Natural killer cell (primary cell): ENCODE measurements at regions not wholly inside any gene's neighbourhood (a gene's known extent, or its start where the extent isn't known, plus 50 kb on each side); places are given as distances from the start of the nearest gene placed in this dataset.

Experiments used
- ATAC-seq, 3 donors: fragments of 150-1000 bp in 2 of 3; fragments of 200-7000 bp in 1 of 3; cut with Tn5 transposase; 1 replicate in 1 of 3; 2 replicates in 2 of 3; pipeline ENCODE4 v1.10.0; 2021; ENCODE audit warnings: mild to moderate bottlenecking in 2 of 3, moderate library complexity in 2 of 3
- DNase-seq, 2 donors: peaks; one replicate each; pipeline versions ENCODE4 v3.0.0 to v3.0.0-alpha.2; 2013 to 2021; ENCODE audit warnings: mixed read lengths in 1 of 2
- H3K27ac ChIP-seq: one replicate; pipeline ENCODE4 v1.5.1; 2013; ENCODE audit warnings: mild to moderate bottlenecking, low read length
- H3K27me3 ChIP-seq: one replicate; pipeline ENCODE4 v1.6.1; 2013; ENCODE audit warnings: low read length; ENCODE audit not compliant: control insufficient read depth, insufficient read depth
- H3K36me3 ChIP-seq: one replicate; pipeline ENCODE4 v1.6.1; 2013; ENCODE audit warnings: low read length; ENCODE audit not compliant: control insufficient read depth, insufficient read depth
- H3K4me1 ChIP-seq: one replicate; pipeline ENCODE4 v1.6.1; 2013; ENCODE audit warnings: low read length; ENCODE audit not compliant: control insufficient read depth, insufficient read depth
- H3K4me3 ChIP-seq: one replicate; pipeline ENCODE4 v1.5.1; 2013; ENCODE audit warnings: low read length
- H3K9me3 ChIP-seq: one replicate; pipeline ENCODE4 v1.6.1; 2013; ENCODE audit warnings: low read length; ENCODE audit not compliant: control insufficient read depth, insufficient read depth
- H3K27ac Mint-ChIP-seq, 2 donors: one replicate each; pipeline ENCODE4 v1.8.0; 2022; ENCODE audit warnings: mild to moderate bottlenecking in 2 of 2, mixed read lengths in 2 of 2, moderate library complexity in 1 of 2
- H3K27me3 Mint-ChIP-seq, 2 donors: one replicate each; pipeline ENCODE4 v1.8.0; 2022; ENCODE audit warnings: low read depth in 2 of 2, mixed read lengths in 2 of 2
- H3K36me3 Mint-ChIP-seq: one replicate; pipeline ENCODE4 v1.8.0; 2022; ENCODE audit warnings: mixed read lengths
- H3K4me1 Mint-ChIP-seq, 2 donors: one replicate each; pipeline ENCODE4 v1.8.0; 2022; ENCODE audit warnings: mixed read lengths in 2 of 2
- H3K4me3 Mint-ChIP-seq: one replicate; pipeline ENCODE4 v1.8.0; 2022; ENCODE audit warnings: mild to moderate bottlenecking, moderate library complexity, mixed read lengths
- H3K9me3 Mint-ChIP-seq, 2 donors: one replicate each; pipeline ENCODE4 v1.8.0; 2022; ENCODE audit warnings: mixed read lengths in 2 of 2
- CTCF ChIP-seq: fragments of 200-600 bp; IDR thresholded peaks from one replicate; pipeline ENCODE4 v1.8.0; 2022; ENCODE audit warnings: antibody characterized with exemption
- WGBS: methylation state at CpG from one replicate; pipeline ENCODE4 v1.1.7; 2013; ENCODE audit warnings: missing lambda C conversion rate; ENCODE audit not compliant: insufficient coverage; 5-methylcytosine and 5-hydroxymethylcytosine counted together
- intact Hi-C: fragments of 100-400 bp; cut with micrococcal nuclease; formaldehyde crosslinking; loops from one replicate; pipeline ENCODE4 v1.14.2; 2022

DNA sequence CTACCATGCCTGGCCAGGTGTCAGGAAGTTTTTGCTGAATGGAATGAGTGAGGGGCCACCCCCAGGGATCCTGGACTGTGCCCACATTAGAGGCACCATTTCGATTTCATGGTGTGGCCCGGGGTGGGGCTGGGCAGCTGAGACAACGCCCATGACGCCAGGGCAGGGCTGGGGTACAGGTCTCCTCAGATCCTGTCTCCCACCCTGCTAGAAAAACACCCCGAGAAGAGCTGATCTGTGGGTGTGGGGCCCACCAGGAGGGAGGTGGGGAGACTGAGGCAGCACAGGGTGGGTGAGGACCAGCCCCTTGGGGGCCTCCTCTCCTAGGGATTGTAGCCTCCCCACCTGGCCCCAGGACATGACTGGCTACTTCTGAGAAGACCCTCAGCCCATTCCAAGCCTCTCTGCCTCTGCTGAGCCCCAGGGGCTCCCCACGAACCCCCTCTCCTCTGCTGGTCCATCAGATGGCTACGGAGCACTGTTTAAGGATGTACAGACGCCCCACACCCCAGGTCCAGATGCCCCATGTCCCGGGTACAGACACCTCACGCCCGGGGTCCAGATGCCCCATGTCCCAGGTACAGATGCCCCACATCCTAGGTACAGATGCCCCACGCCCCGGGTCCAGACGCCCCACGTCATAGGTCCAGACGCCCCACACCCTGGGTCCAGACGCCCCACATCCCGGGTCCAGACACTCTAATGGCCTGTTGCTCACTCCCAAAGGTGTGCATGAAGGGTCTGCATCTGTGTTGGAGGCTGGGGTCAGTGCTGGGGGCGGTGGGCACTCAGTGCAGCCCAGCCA, 99.4 kb downstream of the MICALL2 start:
- no peak for DNase-seq
- Mint-ChIP-seq H3K36me3 (no peaks in the 10 kb centered on the region), H3K27ac (no peak overlapping the region), H3K4me3 (no peak overlapping the region), H3K4me1 (no peaks in the 10 kb centered on the region), H3K27me3 (peaks cover 0 to 3% of the 10 kb centered on the region in 2 donors), H3K9me3 (no peaks in the 10 kb centered on the region)
- no peak overlapping the region for H3K4me3 ChIP-seq
- H3K27ac ChIP-seq, result no peak overlapping the region
- no peaks in the 10 kb centered on the region for H3K4me1 ChIP-seq
- no peak for ATAC-seq
- H3K36me3 ChIP-seq, result no peaks in the 10 kb centered on the region
- no peaks in the 10 kb centered on the region for H3K9me3 ChIP-seq
- TF ChIP-seq CTCF, result no peak
- WGBS, result 88% methylated on average over 19 of the region's 19 CpGs
- H3K27me3 ChIP-seq, result no peaks in the 10 kb centered on the region
- intact Hi-C loops, result no loop called here

DNA sequence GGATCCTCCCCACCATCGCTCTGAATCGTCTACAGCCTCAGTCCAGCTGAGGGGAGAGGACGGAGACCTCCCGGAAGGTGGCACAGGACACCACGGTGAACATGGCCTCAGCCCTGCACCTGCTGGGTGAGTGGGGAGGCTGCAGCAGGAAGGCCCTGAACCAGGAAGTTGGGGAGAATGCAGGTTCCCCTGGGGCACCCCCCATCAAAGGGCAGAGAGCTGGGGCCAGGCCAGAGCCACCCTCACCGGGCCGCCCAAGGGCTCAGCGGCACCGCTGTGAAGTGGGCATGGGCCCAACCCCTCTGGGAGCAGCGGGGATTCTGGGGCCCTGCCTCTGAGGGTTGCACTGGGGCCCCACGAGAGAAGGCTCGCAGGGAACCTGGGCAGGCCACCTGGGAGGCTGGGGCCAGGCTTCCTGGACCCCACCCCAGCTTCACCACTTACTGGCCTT, 98.7 kb downstream of the MICALL2 start:
- Mint-ChIP-seq H3K27ac (no peak overlapping the region), H3K4me3 (no peak overlapping the region), H3K27me3 (peaks cover 0 to 3% of the 10 kb centered on the region in 2 donors), H3K4me1 (no peaks in the 10 kb centered on the region), H3K36me3 (no peaks in the 10 kb centered on the region), H3K9me3 (no peaks in the 10 kb centered on the region)
- intact Hi-C loops, result no loop called here
- TF ChIP-seq CTCF, result no peak
- 87% methylated on average over 12 of the region's 12 CpGs for WGBS
- H3K27me3 ChIP-seq, result no peaks in the 10 kb centered on the region
- no peaks in the 10 kb centered on the region for H3K9me3 ChIP-seq
- ATAC-seq (no peak), DNase-seq (no peak)
- no peak overlapping the region for H3K27ac ChIP-seq
- no peaks in the 10 kb centered on the region for H3K36me3 ChIP-seq
- no peak overlapping the region for H3K4me3 ChIP-seq
- H3K4me1 ChIP-seq, result no peaks in the 10 kb centered on the region

DNA sequence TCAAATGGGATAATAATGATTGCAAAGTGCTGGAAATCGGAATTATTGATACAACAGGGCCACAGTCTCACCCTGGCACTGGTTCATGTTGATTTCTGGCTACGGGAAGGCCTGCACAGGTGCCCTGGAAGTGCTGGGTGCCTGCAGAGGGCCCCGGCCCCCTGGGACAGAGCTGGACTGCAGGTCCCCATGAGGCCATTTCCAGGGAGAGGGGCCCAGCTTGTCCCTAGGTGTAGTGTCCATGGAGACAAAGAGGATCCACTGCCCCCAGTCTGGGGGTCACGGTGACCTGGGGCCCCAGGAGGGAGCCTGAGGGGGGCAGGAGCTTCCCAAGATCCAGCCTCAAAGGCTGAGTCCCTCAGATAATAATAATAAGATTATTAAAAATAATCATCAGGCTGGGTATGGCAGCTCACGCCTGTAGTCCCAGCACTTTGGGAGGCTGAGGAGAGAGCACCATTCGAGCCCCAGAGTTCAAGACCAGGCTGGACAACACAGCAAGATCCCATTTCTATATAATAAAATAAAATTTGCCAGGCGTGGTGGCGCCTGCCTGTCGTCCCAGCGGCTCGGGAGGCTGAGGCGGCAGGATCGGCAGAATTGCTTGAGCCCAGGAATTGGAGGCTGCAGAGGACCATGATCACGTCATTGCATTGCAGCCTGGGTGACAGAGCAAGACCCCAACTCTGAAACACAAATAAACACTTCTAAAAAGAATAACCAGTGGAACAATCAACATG, 98.1 kb downstream of the MICALL2 start:
- ATAC-seq (no peak), DNase-seq (no peak)
- Histone ChIP-seq H3K9me3 (no peaks in the 10 kb centered on the region), H3K4me3 (no peak overlapping the region), H3K27ac (no peak overlapping the region), H3K36me3 (no peaks in the 10 kb centered on the region), H3K4me1 (no peaks in the 10 kb centered on the region), H3K27me3 (no peaks in the 10 kb centered on the region)
- H3K27me3 Mint-ChIP-seq, result peaks cover 0 to 4% of the 10 kb centered on the region in 2 donors
- H3K4me3 Mint-ChIP-seq, result no peak overlapping the region
- no peak for TF ChIP-seq CTCF
- no peak overlapping the region for H3K27ac Mint-ChIP-seq
- intact Hi-C loops, result no loop called here
- WGBS, result 88% methylated on average over 14 of the region's 14 CpGs
- no peaks in the 10 kb centered on the region for H3K36me3 Mint-ChIP-seq
- no peaks in the 10 kb centered on the region for H3K4me1 Mint-ChIP-seq
- H3K9me3 Mint-ChIP-seq, result no peaks in the 10 kb centered on the region
